Endothelial cell of umbilical vein (primary cell): ENCODE measurements at regions not wholly inside any gene's neighbourhood (a gene's known extent, or its start where the extent isn't known, plus 50 kb on each side); places are given as distances from the start of the nearest gene placed in this dataset.
A peak's percentile ranks its signal among the peaks of the same experiment; 100 is the strongest.

Experiments used
- EZH2 ChIP-seq: IDR thresholded peaks from 2 replicates; pipeline ENCODE4 v1.6.1; 2012; ENCODE audit warnings: borderline replicate concordance, low read depth, mild to moderate bottlenecking, moderate library complexity, low read length, inconsistent platforms; ENCODE audit not compliant: severe bottlenecking
- GATA2 ChIP-seq: IDR thresholded peaks from 2 replicates; pipeline ENCODE4 v1.7.0; 2011; ENCODE audit warnings: low read depth, mild to moderate bottlenecking, moderate library complexity, mixed read lengths, low read length; ENCODE audit not compliant: insufficient read length, insufficient read depth
- JUN ChIP-seq: IDR thresholded peaks from 2 replicates; pipeline ENCODE4 v1.6.1; 2011; ENCODE audit warnings: borderline replicate concordance, low read depth; ENCODE audit not compliant: insufficient read length, insufficient read depth
- POLR2A ChIP-seq: IDR thresholded peaks from 2 replicates; pipeline ENCODE4 v1.6.1; 2012; ENCODE audit warnings: low read depth, mild to moderate bottlenecking, control low read depth, low read length
- POLR2AphosphoS5 ChIP-seq: IDR thresholded peaks from 2 replicates; pipeline ENCODE4 v1.6.1; 2012; ENCODE audit warnings: low read depth, mild to moderate bottlenecking, control low read depth, low read length, moderate library complexity; ENCODE audit not compliant: insufficient read depth
- TF ChIP-seq, protein P1 (sequence below), 2 donors: IDR thresholded peaks; 1 replicate in 1 of 2; 2 replicates in 1 of 2; pipeline ENCODE4 v1.5.1; 2011; ENCODE audit warnings: low read length in 2 of 2, mild to moderate bottlenecking in 2 of 2, moderate library complexity in 2 of 2, control low read depth in 1 of 2, inconsistent platforms in 1 of 2, low read depth in 1 of 2; ENCODE audit not compliant: insufficient read depth in 1 of 2; ENCODE audit errors: extremely low read depth in 1 of 2
- TF ChIP-seq, protein P2 (sequence below): IDR thresholded peaks from 2 replicates; pipeline ENCODE4 v1.6.1; 2011; ENCODE audit not compliant: insufficient read depth, insufficient read length

DNA sequence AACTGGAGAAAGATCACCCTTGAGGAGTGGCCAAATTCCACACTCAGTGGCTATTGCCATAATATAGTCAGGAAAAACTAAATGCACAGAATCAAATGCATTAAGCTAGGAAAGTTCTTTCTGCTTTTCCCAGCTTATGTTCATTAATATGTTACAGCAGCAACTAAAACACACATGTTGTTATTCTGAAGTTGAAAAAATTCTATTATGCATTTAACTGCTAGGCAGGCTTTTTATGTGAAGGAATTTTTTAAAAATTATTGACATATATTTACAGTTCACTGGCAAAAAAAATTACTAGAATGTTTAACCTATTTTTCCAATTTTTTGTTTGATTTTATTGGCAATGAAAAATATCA lies 135.2 kb upstream of the IL12A start:
- TF ChIP-seq POLR2A: peak; percentile 55
- TF ChIP-seq, protein P1, sequence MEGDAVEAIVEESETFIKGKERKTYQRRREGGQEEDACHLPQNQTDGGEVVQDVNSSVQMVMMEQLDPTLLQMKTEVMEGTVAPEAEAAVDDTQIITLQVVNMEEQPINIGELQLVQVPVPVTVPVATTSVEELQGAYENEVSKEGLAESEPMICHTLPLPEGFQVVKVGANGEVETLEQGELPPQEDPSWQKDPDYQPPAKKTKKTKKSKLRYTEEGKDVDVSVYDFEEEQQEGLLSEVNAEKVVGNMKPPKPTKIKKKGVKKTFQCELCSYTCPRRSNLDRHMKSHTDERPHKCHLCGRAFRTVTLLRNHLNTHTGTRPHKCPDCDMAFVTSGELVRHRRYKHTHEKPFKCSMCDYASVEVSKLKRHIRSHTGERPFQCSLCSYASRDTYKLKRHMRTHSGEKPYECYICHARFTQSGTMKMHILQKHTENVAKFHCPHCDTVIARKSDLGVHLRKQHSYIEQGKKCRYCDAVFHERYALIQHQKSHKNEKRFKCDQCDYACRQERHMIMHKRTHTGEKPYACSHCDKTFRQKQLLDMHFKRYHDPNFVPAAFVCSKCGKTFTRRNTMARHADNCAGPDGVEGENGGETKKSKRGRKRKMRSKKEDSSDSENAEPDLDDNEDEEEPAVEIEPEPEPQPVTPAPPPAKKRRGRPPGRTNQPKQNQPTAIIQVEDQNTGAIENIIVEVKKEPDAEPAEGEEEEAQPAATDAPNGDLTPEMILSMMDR (IDR thresholded peaks at IDR 0.05; ENCODE audit: extremely low read depth in 1 of 2, insufficient read depth in 1 of 2, low read depth in 1 of 2, low read length in 2 of 2): no peak
- TF ChIP-seq, protein P2, sequence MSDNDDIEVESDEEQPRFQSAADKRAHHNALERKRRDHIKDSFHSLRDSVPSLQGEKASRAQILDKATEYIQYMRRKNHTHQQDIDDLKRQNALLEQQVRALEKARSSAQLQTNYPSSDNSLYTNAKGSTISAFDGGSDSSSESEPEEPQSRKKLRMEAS: no peak
- TF ChIP-seq JUN: no peak
- no peak for TF ChIP-seq EZH2
- no peak for TF ChIP-seq POLR2AphosphoS5
- no peak for TF ChIP-seq GATA2
